K562 (cell line): ENCODE measurements at regions not wholly inside any gene's neighbourhood (a gene's known extent, or its start where the extent isn't known, plus 50 kb on each side); places are given as distances from the start of the nearest gene placed in this dataset.

Experiments used
- CBX2 ChIP-seq: fragments of 200-600 bp; sonication (generic); IDR thresholded peaks from one replicate; pipeline ENCODE4 v1.6.1; 2012; ENCODE audit warnings: mild to moderate bottlenecking, low read length, inconsistent platforms; ENCODE audit not compliant: insufficient read depth, poor library complexity, severe bottlenecking
- CTCF ChIP-seq, 3 experiments: IDR thresholded peaks in 2 of 3; conservative IDR thresholded peaks in 1 of 3; 2 replicates each; pipeline ENCODE4 v1.5.1; 2011 to 2012; ENCODE audit warnings: low read length in 3 of 3, mild to moderate bottlenecking in 3 of 3, control low read depth in 2 of 3, improper control_type of control experiment in 1 of 3, inconsistent platforms in 1 of 3, low read depth in 1 of 3, mixed read lengths in 1 of 3, moderate library complexity in 1 of 3; ENCODE audit not compliant: insufficient read depth in 2 of 3
- EGR1 ChIP-seq: fragments of 450-650 bp; conservative IDR thresholded peaks from 2 replicates; pipeline ENCODE4 v1.6.1; 2017; ENCODE audit warnings: mild to moderate bottlenecking
- EP300 ChIP-seq: IDR thresholded peaks from 2 replicates; pipeline ENCODE4 v1.6.1; 2012; ENCODE audit warnings: low read length, improper control_type of control experiment
- EZH2 ChIP-seq: IDR thresholded peaks from 2 replicates; pipeline ENCODE4 v1.6.1; 2012; ENCODE audit warnings: low read depth, mild to moderate bottlenecking, inconsistent platforms, low read length, borderline replicate concordance
- HMG20B ChIP-seq: fragments of 250-450 bp; sonication (Bioruptor Pico); IDR thresholded peaks from 2 replicates; pipeline ENCODE4 v1.5.0; 2021; ENCODE audit warnings: mild to moderate bottlenecking
- ID3 ChIP-seq, 2 experiments: fragments of 250-450 bp in 1 of 2; fragments of 450-650 bp in 1 of 2; sonication (Bioruptor Pico) in 1 of 2; IDR thresholded peaks; 2 replicates each; pipeline versions ENCODE4 v1.6.1 to v1.8.0; 2016 to 2021; ENCODE audit warnings: mild to moderate bottlenecking in 2 of 2, moderate library complexity in 2 of 2, missing compliant biosample characterization in 1 of 2, missing genetic modification characterization in 1 of 2
- JUNB ChIP-seq: fragments of 450-650 bp; formaldehyde crosslinking; conservative IDR thresholded peaks from 2 replicates; pipeline ENCODE4 v1.4.0; 2020; ENCODE audit warnings: mild to moderate bottlenecking
- PHB2 ChIP-seq: fragments of 450-650 bp; IDR thresholded peaks from 2 replicates; pipeline ENCODE4 v1.6.1; 2017; ENCODE audit warnings: low read depth
- PHTF2 ChIP-seq: fragments of 250-450 bp; sonication (Bioruptor Pico); IDR thresholded peaks from 2 replicates; pipeline ENCODE4 v1.5.0; 2021; ENCODE audit warnings: mild to moderate bottlenecking
- POLR2G ChIP-seq: fragments of 200-400 bp; formaldehyde crosslinking; IDR thresholded peaks from 2 replicates; pipeline ENCODE4 v1.6.1; 2017; ENCODE audit warnings: low read depth, mild to moderate bottlenecking, antibody characterized with exemption, low read length, moderate library complexity
- RAD21 ChIP-seq, 2 experiments: fragments of 250-450 bp in 1 of 2; fragments of 450-650 bp in 1 of 2; sonication (Bioruptor Pico) in 1 of 2; formaldehyde crosslinking in 1 of 2; IDR thresholded peaks in 1 of 2; conservative IDR thresholded peaks in 1 of 2; 2 replicates each; pipeline versions ENCODE4 v1.4.0 to v1.8.0; 2020 to 2022; ENCODE audit warnings: mild to moderate bottlenecking in 2 of 2, moderate library complexity in 1 of 2
- TCF7 ChIP-seq: sonication (generic); IDR thresholded peaks from 2 replicates; pipeline ENCODE4 v1.6.1; 2016; ENCODE audit warnings: antibody characterized with exemption, borderline replicate concordance

GRCh38 chr16:50915120-50915519 is 173.2 kb downstream of the CYLD start:
- no peak for TF ChIP-seq EP300
- no peak for TF ChIP-seq PHTF2 (CRISPR knock-in tag)
- TF ChIP-seq EGR1 = no peak
- TF ChIP-seq TCF7 = no peak
- TF ChIP-seq HMG20B (CRISPR knock-in tag) = no peak
- TF ChIP-seq PHB2 = no peak
- no peak for TF ChIP-seq RAD21 (CRISPR knock-in tag; conservative IDR thresholded peaks at IDR 0.05 in 1 of 2, IDR thresholded peaks at IDR 0.05 in 1 of 2)
- no peak for TF ChIP-seq POLR2G
- no peak for TF ChIP-seq CTCF (IDR thresholded peaks at IDR 0.05 in 2 of 3, conservative IDR thresholded peaks at IDR 0.05 in 1 of 3; ENCODE audit: insufficient read depth in 2 of 3, low read depth in 1 of 3, low read length in 3 of 3)
- TF ChIP-seq CBX2 = no peak
- TF ChIP-seq JUNB (CRISPR knock-in tag) = no peak
- no peak for TF ChIP-seq EZH2
- no peak for TF ChIP-seq ID3 (CRISPR knock-in tag; IDR thresholded peaks at IDR 0.05)
- TF ChIP-seq ID3 (tag; IDR thresholded peaks at IDR 0.05) = no peak
